ENCODE measurements at regions not wholly inside any gene's neighbourhood (a gene's known extent, or its start where the extent isn't known, plus 50 kb on each side); places are given as distances from the start of the nearest gene placed in this dataset.

- CTCF ChIA-PET, result interaction anchor here (1.1 to 1.6 kb wide), 5 partner anchors 9 to 25 kb away, joined by 3 to 10 read pairs (median 3); no protein-coding TSS in a partner anchor
- no peak for DNase-seq (ENCODE audit: low read depth)
- no peak overlapping the region for H3K4me3 ChIP-seq (ENCODE audit: low read depth, low read length)
- H3K36me3 ChIP-seq (ENCODE audit: control insufficient read depth, insufficient read depth, low read length), result no peaks in the 10 kb centered on the region
- no peaks in the 10 kb centered on the region for H3K27me3 ChIP-seq (ENCODE audit: control insufficient read depth, insufficient read depth, low read length)
- POLR2A ChIA-PET, result no interaction called here
- TF ChIP-seq, protein P1, sequence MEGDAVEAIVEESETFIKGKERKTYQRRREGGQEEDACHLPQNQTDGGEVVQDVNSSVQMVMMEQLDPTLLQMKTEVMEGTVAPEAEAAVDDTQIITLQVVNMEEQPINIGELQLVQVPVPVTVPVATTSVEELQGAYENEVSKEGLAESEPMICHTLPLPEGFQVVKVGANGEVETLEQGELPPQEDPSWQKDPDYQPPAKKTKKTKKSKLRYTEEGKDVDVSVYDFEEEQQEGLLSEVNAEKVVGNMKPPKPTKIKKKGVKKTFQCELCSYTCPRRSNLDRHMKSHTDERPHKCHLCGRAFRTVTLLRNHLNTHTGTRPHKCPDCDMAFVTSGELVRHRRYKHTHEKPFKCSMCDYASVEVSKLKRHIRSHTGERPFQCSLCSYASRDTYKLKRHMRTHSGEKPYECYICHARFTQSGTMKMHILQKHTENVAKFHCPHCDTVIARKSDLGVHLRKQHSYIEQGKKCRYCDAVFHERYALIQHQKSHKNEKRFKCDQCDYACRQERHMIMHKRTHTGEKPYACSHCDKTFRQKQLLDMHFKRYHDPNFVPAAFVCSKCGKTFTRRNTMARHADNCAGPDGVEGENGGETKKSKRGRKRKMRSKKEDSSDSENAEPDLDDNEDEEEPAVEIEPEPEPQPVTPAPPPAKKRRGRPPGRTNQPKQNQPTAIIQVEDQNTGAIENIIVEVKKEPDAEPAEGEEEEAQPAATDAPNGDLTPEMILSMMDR (IDR thresholded peaks at IDR 0.05; ENCODE audit: insufficient read depth, low read depth, low read length), result no peak
Measured at GRCh38 chr7:42744746-42745145, 167.1 kb downstream of the C7orf25 start.

GRCh38 chr7:42743077-42743858 is 168.6 kb downstream of the C7orf25 start:
- TF ChIP-seq, protein P1 (IDR thresholded peaks at IDR 0.05; ENCODE audit: insufficient read depth, low read depth, low read length), result no peak
- POLR2A ChIA-PET, result no interaction called here
- Histone ChIP-seq H3K27me3 (ENCODE audit: control insufficient read depth, insufficient read depth, low read length) (no peaks in the 10 kb centered on the region), H3K36me3 (ENCODE audit: control insufficient read depth, insufficient read depth, low read length) (no peaks in the 10 kb centered on the region), H3K4me3 (ENCODE audit: low read depth, low read length) (no peak overlapping the region)
- CTCF ChIA-PET, result no interaction called here
- no peak for DNase-seq (ENCODE audit: low read depth)

GRCh38 chr7:42742318-42742717 is 169.6 kb downstream of the C7orf25 start:
- ChIA-PET POLR2A (no interaction called here), CTCF (no interaction called here)
- TF ChIP-seq, protein P1 (IDR thresholded peaks at IDR 0.05; ENCODE audit: insufficient read depth, low read depth, low read length), result no peak
- Histone ChIP-seq H3K36me3 (ENCODE audit: control insufficient read depth, insufficient read depth, low read length) (no peaks in the 10 kb centered on the region), H3K4me3 (ENCODE audit: low read depth, low read length) (no peak overlapping the region), H3K27me3 (ENCODE audit: control insufficient read depth, insufficient read depth, low read length) (no peaks in the 10 kb centered on the region)
- no peak for DNase-seq (ENCODE audit: low read depth)

GRCh38 chr7:42740408-42740807 is 171.5 kb downstream of the C7orf25 start:
- CTCF ChIA-PET, result no interaction called here
- POLR2A ChIA-PET, result no interaction called here
- DNase-seq (ENCODE audit: low read depth), result no peak
- H3K36me3 ChIP-seq (ENCODE audit: control insufficient read depth, insufficient read depth, low read length), result no peaks in the 10 kb centered on the region
- no peak overlapping the region for H3K4me3 ChIP-seq (ENCODE audit: low read depth, low read length)
- H3K27me3 ChIP-seq (ENCODE audit: control insufficient read depth, insufficient read depth, low read length), result no peaks in the 10 kb centered on the region
- TF ChIP-seq, protein P1 (IDR thresholded peaks at IDR 0.05; ENCODE audit: insufficient read depth, low read depth, low read length), result no peak

DNA sequence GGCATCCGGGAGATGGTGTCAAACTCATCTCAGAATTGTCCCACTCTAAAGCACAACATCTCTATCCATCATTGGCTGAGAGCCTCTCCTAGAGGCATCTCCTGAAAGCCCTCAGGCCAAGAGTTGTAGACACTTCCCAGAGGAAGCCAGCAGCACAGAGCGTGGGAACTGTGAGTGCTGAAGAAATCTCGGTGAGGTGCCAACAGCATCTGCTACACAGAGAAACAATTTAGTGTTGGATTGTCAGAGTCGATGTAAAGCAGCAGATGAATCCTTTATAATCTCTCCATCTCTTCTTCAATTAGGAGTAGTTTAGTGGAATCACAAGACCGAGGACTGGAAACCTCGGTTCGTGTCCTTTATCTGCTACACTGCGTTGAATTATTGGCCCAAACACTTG is 172.2 kb downstream of the C7orf25 start:
- no peak overlapping the region for H3K4me3 ChIP-seq (ENCODE audit: low read depth, low read length)
- no peak for DNase-seq (ENCODE audit: low read depth)
- CTCF ChIA-PET, result no interaction called here
- H3K36me3 ChIP-seq (ENCODE audit: control insufficient read depth, insufficient read depth, low read length), result no peaks in the 10 kb centered on the region
- TF ChIP-seq, protein P1 (IDR thresholded peaks at IDR 0.05; ENCODE audit: insufficient read depth, low read depth, low read length), result no peak
- POLR2A ChIA-PET, result no interaction called here
- H3K27me3 ChIP-seq (ENCODE audit: control insufficient read depth, insufficient read depth, low read length), result no peaks in the 10 kb centered on the region

All from BJ (cell line).